Aorta (tissue), 5 donors: ENCODE measurements at regions not wholly inside any gene's neighbourhood (a gene's known extent, or its start where the extent isn't known, plus 50 kb on each side); places are given as distances from the start of the nearest gene placed in this dataset.

Experiments
- ATAC-seq: fragments of 200-7000 bp; cut with Tn5 transposase; one replicate; pipeline ENCODE4 v1.9.1; 2022; ENCODE audit warnings: moderate library complexity; ENCODE audit not compliant: low FRiP score
- DNase-seq, 2 donors: peaks; one replicate each; pipeline ENCODE4 v3.0.0-alpha.2; 2020
- H3K27ac ChIP-seq, 2 donors: one replicate each; pipeline ENCODE4 v1.5.1; 2013; ENCODE audit warnings: low read length in 2 of 2, mild to moderate bottlenecking in 2 of 2, moderate library complexity in 2 of 2, control low read depth in 1 of 2, inconsistent platforms in 1 of 2, low read depth in 1 of 2
- H3K27me3 ChIP-seq, 2 donors: one replicate each; pipeline ENCODE4 v1.6.1; 2013; ENCODE audit warnings: control low read depth in 1 of 2, low read length in 1 of 2, mild to moderate bottlenecking in 1 of 2, moderate library complexity in 1 of 2; ENCODE audit not compliant: insufficient read depth in 2 of 2, control insufficient read depth in 1 of 2
- H3K36me3 ChIP-seq, 2 donors: one replicate each; pipeline ENCODE4 v1.6.1; 2013; ENCODE audit warnings: control low read depth in 1 of 2, low read length in 1 of 2, mild to moderate bottlenecking in 1 of 2; ENCODE audit not compliant: insufficient read depth in 2 of 2, control insufficient read depth in 1 of 2
- H3K4me1 ChIP-seq, 2 donors: one replicate each; pipeline ENCODE4 v1.6.1; 2013; ENCODE audit warnings: low read length in 2 of 2, control low read depth in 1 of 2, mild to moderate bottlenecking in 1 of 2, moderate library complexity in 1 of 2; ENCODE audit not compliant: insufficient read depth in 2 of 2, control insufficient read depth in 1 of 2
- H3K4me3 ChIP-seq, 2 donors: one replicate each; pipeline ENCODE4 v1.5.1; 2013; ENCODE audit warnings: low read length in 2 of 2, control low read depth in 1 of 2, mild to moderate bottlenecking in 1 of 2
- H3K9me3 ChIP-seq: one replicate; pipeline ENCODE4 v1.6.1; 2013; ENCODE audit warnings: mild to moderate bottlenecking, low read length; ENCODE audit not compliant: control insufficient read depth
- WGBS, 2 donors: extraction: QIAGEN DNeasy Blood & Tissue Kit; methylation state at CpG; one replicate each; pipeline ENCODE4 v1.1.7; 2013; 5-methylcytosine and 5-hydroxymethylcytosine counted together
- intact Hi-C, 2 donors: fragments of 100-400 bp; cut with DNase I; formaldehyde crosslinking; loops; one replicate each; pipeline versions ENCODE4 v1.14.2 to v1.15.0; 2022
- donor health status: healthy with polysubstance abuse.
- donor health status: Bipolar disorder and iron deficiency.
- donor health status: DM: no; HTN: no; CAD: no.
- donor health status: DM: no; HTN: no; CAD: no.
- donor health status: DM: yes; HTN: yes; CAD: no.

DNA sequence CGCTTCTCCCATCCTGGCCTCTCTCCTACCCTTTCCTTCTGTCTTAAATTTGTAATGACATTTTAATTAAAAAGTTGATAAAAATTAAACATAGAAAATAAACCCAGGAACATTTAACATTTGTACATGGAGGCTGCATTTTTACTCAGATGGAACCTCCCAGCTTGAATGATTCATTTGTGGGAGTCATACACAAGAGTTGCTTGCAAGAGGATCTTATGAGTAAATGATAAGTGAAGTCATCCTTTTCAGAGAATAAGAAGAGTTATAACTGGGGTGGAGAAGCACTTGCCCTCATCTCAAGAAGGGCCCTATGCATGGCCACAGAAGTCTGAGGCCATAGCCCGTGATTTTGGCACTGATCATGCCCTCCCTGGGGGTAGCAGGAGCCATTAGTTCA is 482.9 kb upstream of the BOD1L1 start:
- Histone ChIP-seq H3K36me3 (no peaks in the 10 kb centered on the region), H3K4me3 (no peak overlapping the region), H3K4me1 (no peaks in the 10 kb centered on the region), H3K9me3 (no peaks in the 10 kb centered on the region), H3K27me3 (peaks cover 0 to 2% of the 10 kb centered on the region in 2 donors), H3K27ac (no peak overlapping the region)
- ATAC-seq (no peak), DNase-seq (no peak)
- 62 to 63% methylated on average over 2 of the region's 2 CpGs for WGBS, 2 donors
- intact Hi-C loops: no loop called here

DNA sequence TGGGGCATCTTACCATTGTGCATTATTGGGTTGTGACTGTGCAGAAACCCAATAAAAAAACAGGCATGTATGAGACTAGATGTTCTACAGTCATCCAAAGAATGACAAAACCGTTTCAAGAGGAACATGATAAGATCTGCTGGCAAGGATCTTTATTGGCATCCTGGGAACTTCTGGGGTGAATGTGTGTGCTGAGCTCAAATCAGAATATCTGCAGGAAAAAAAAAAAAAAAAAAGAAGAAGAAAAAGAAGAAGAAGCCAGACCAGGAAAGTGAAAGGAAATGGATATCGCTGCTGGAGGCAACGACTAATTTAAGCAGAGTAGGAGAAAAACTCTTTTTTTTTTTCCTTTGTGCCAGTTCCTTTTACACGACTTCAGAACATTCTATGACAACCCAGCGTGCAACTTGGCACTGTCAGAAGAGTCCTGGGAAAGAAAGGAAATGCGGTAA is 484.2 kb upstream of the BOD1L1 start:
- 36 to 41% methylated on average over 6 of the region's 6 CpGs for WGBS, 2 donors
- Histone ChIP-seq H3K4me1 (no peaks in the 10 kb centered on the region), H3K36me3 (no peaks in the 10 kb centered on the region), H3K27ac (no peak overlapping the region), H3K27me3 (peaks cover 0 to 2% of the 10 kb centered on the region in 2 donors), H3K9me3 (no peaks in the 10 kb centered on the region), H3K4me3 (no peak overlapping the region)
- ATAC-seq: no peak
- intact Hi-C loops: no loop called here
- no peak for DNase-seq

DNA sequence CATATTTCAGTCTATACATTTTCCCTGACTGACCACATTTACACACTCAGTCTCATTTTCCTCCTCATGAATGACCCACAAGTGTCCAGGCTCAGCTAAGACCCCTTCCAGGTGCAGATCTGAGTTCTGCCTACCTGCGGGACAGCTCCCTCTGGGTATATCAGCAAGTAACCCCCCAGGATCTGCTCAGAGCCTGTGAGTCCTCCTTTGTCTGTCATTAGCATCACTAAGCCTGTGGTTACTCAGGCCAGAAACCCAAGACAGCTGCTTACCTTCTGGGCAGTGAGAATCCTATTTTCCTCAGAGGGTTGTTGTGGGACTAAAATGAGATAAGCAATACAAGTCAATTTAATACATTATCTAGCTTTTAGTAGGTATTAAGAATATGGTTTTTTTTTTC is 487.6 kb upstream of the BOD1L1 start:
- Histone ChIP-seq H3K4me1 (no peaks in the 10 kb centered on the region), H3K27me3 (peaks cover 0 to 2% of the 10 kb centered on the region in 2 donors), H3K4me3 (no peak overlapping the region), H3K9me3 (peaks cover 1% of the 10 kb centered on the region), H3K27ac (no peak overlapping the region), H3K36me3 (no peaks in the 10 kb centered on the region)
- intact Hi-C loops: no loop called here
- DNase-seq (no peak), ATAC-seq (no peak)
- 72 to 94% methylated on average over 1 of the region's 1 CpG for WGBS, 2 donors

DNA sequence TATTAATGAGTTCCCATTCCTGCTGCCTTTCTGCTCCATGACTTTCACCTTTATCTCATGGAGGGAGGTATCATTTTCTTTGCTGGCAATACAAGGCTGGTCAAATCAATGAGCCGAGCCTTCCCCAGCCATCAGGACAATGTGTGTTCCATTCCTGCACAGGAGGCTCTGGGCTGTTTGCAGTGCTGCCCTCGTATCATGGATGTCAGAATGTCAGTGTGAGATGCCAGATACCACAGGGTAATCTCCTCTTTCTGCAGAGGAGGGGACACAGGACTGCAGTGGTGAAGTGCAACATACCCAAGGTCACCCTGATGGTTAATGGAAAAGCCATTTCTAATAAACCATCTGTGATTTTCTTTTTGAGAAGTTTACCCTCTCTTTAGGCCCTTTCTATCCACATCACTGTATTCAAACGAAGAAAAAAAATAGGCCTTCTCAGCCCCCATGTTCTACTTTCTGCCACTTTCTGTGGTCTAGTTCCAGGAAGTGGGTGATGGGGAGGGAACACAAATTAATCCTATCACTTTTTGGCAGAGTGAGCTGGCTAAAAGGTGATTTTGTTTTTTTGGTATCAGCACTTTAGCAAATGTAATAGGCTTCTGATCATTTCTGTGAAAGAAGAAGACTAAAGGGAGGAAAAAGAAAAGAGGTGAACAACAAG is 490.2 kb upstream of the BOD1L1 start:
- H3K4me3 ChIP-seq: no peak overlapping the region
- peaks cover 0 to 2% of the 10 kb centered on the region in 2 donors for H3K27me3 ChIP-seq
- intact Hi-C loops: no loop called here
- no peaks in the 10 kb centered on the region for H3K36me3 ChIP-seq
- 70 to 73% methylated on average over 3 of the region's 3 CpGs for WGBS, 2 donors
- DNase-seq: no peak
- ATAC-seq: no peak
- no peaks in the 10 kb centered on the region for H3K4me1 ChIP-seq
- peaks cover 1% of the 10 kb centered on the region for H3K9me3 ChIP-seq
- no peak overlapping the region for H3K27ac ChIP-seq

DNA sequence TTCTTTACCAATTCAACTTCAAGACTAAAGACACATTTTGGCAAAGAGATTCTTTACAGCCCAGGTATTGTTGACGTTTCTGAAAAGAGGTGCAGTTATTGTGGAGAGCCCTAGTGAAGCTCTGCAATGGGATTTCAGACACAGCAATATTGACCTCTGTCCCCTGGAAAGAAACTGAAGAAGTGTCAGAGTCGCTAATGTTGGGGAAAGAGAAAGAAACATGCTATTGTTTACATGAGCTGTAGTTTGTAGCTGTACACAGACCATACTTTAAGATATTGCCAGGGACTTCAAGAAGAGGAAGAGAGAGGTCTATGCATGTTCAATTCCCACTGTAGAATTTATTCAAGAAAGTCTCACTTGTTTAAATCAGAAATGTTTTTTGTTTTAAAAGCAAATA is 497.3 kb upstream of the BOD1L1 start:
- Histone ChIP-seq H3K4me3 (no peak overlapping the region), H3K9me3 (no peaks in the 10 kb centered on the region), H3K4me1 (no peaks in the 10 kb centered on the region), H3K36me3 (no peaks in the 10 kb centered on the region), H3K27me3 (no peaks in the 10 kb centered on the region), H3K27ac (no peak overlapping the region)
- intact Hi-C loops: no loop called here
- WGBS, 2 donors: 54 to 59% methylated on average over 2 of the region's 2 CpGs
- ATAC-seq (no peak), DNase-seq (no peak)

GRCh38 chr4:14125375-14126129 is 498.0 kb upstream of the BOD1L1 start:
- Histone ChIP-seq H3K27ac (no peak overlapping the region), H3K9me3 (no peaks in the 10 kb centered on the region), H3K4me1 (no peaks in the 10 kb centered on the region), H3K27me3 (no peaks in the 10 kb centered on the region), H3K36me3 (no peaks in the 10 kb centered on the region), H3K4me3 (no peak overlapping the region)
- intact Hi-C loops: no loop called here
- 34 to 38% methylated on average over 1 of the region's 1 CpG for WGBS, 2 donors
- no peak for ATAC-seq
- no peak for DNase-seq

GRCh38 chr4:14130551-14130950 is 503.0 kb upstream of the BOD1L1 start:
- DNase-seq: no peak
- Histone ChIP-seq H3K27me3 (no peaks in the 10 kb centered on the region), H3K4me3 (no peak overlapping the region), H3K36me3 (no peaks in the 10 kb centered on the region), H3K4me1 (no peaks in the 10 kb centered on the region), H3K9me3 (no peaks in the 10 kb centered on the region), H3K27ac (no peak overlapping the region)
- intact Hi-C loops: no loop called here
- no peak for ATAC-seq
- 10 to 17% methylated on average over 2 of the region's 2 CpGs for WGBS, 2 donors

- Histone ChIP-seq H3K4me1 (no peaks in the 10 kb centered on the region), H3K4me3 (no peak overlapping the region), H3K27me3 (no peaks in the 10 kb centered on the region), H3K36me3 (no peaks in the 10 kb centered on the region), H3K27ac (no peak overlapping the region), H3K9me3 (no peaks in the 10 kb centered on the region)
- DNase-seq: no peak
- WGBS, 2 donors: 28 to 35% methylated on average over 1 of the region's 1 CpG
- ATAC-seq: no peak
- intact Hi-C loops: no loop called here
Measured at GRCh38 chr4:14131335-14131734, 503.8 kb upstream of the BOD1L1 start.

- WGBS, 2 donors: 76 to 96% methylated on average over 1 of the region's 1 CpG
- Histone ChIP-seq H3K4me3 (no peak overlapping the region), H3K9me3 (no peaks in the 10 kb centered on the region), H3K27me3 (no peaks in the 10 kb centered on the region), H3K36me3 (no peaks in the 10 kb centered on the region), H3K4me1 (no peaks in the 10 kb centered on the region), H3K27ac (no peak overlapping the region)
- DNase-seq (no peak), ATAC-seq (no peak)
- intact Hi-C loops: no loop called here
Measured at GRCh38 chr4:14132301-14132700, 504.8 kb upstream of the BOD1L1 start.
